HL-60 (cell line): ENCODE measurements at regions not wholly inside any gene's neighbourhood (a gene's known extent, or its start where the extent isn't known, plus 50 kb on each side); places are given as distances from the start of the nearest gene placed in this dataset.

Experiments
- TF ChIP-seq, protein P1 (sequence below): IDR thresholded peaks from one replicate; pipeline ENCODE4 v1.5.1; 2011; ENCODE audit warnings: low read length, control low read depth, inconsistent platforms; ENCODE audit not compliant: insufficient read depth
- TF ChIP-seq, protein P2 (sequence below): IDR thresholded peaks from 2 replicates; pipeline ENCODE4 v1.6.1; 2012; ENCODE audit warnings: low read depth; ENCODE audit not compliant: insufficient replicate concordance

DNA sequence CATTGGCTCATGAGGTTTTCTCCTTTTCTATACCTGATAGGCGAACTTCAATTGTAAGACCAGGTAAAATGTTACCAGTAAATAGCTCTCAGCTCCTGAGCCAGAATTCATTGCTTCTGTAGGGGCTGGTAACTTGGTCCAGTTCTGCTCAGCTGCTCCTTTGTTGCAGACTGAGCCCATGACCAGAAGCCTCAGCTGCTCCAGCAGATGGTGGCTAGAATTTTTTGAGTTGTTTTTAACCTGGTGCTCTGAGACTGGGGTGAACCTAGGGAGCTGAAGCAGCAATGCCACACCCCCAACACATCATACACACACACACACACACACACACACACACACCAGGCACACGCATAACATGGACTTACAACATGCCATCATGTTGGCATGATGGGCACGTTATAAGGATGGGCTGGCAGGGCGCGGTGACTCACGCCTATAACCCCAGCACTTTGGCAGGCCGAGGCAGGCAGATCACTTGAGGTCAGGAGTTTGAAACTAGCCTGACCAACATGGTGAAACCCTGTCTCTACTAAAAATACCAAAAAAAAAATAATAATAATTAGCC is 103.1 kb downstream of the QRSL1 start:
- TF ChIP-seq, protein P1, sequence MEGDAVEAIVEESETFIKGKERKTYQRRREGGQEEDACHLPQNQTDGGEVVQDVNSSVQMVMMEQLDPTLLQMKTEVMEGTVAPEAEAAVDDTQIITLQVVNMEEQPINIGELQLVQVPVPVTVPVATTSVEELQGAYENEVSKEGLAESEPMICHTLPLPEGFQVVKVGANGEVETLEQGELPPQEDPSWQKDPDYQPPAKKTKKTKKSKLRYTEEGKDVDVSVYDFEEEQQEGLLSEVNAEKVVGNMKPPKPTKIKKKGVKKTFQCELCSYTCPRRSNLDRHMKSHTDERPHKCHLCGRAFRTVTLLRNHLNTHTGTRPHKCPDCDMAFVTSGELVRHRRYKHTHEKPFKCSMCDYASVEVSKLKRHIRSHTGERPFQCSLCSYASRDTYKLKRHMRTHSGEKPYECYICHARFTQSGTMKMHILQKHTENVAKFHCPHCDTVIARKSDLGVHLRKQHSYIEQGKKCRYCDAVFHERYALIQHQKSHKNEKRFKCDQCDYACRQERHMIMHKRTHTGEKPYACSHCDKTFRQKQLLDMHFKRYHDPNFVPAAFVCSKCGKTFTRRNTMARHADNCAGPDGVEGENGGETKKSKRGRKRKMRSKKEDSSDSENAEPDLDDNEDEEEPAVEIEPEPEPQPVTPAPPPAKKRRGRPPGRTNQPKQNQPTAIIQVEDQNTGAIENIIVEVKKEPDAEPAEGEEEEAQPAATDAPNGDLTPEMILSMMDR, result no peak
- TF ChIP-seq, protein P2, sequence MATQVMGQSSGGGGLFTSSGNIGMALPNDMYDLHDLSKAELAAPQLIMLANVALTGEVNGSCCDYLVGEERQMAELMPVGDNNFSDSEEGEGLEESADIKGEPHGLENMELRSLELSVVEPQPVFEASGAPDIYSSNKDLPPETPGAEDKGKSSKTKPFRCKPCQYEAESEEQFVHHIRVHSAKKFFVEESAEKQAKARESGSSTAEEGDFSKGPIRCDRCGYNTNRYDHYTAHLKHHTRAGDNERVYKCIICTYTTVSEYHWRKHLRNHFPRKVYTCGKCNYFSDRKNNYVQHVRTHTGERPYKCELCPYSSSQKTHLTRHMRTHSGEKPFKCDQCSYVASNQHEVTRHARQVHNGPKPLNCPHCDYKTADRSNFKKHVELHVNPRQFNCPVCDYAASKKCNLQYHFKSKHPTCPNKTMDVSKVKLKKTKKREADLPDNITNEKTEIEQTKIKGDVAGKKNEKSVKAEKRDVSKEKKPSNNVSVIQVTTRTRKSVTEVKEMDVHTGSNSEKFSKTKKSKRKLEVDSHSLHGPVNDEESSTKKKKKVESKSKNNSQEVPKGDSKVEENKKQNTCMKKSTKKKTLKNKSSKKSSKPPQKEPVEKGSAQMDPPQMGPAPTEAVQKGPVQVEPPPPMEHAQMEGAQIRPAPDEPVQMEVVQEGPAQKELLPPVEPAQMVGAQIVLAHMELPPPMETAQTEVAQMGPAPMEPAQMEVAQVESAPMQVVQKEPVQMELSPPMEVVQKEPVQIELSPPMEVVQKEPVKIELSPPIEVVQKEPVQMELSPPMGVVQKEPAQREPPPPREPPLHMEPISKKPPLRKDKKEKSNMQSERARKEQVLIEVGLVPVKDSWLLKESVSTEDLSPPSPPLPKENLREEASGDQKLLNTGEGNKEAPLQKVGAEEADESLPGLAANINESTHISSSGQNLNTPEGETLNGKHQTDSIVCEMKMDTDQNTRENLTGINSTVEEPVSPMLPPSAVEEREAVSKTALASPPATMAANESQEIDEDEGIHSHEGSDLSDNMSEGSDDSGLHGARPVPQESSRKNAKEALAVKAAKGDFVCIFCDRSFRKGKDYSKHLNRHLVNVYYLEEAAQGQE, result no peak
